Breast epithelium (tissue), 3 donors: ENCODE measurements at regions not wholly inside any gene's neighbourhood (a gene's known extent, or its start where the extent isn't known, plus 50 kb on each side); places are given as distances from the start of the nearest gene placed in this dataset.

Experiments used
- POLR2AphosphoS5 ChIP-seq, 3 donors: sonication (generic); formaldehyde crosslinking; IDR thresholded peaks; one replicate each; pipeline ENCODE4 v1.6.1; 2017; ENCODE audit warnings: antibody characterized with exemption in 3 of 3
- TF ChIP-seq, protein P1 (sequence below), 3 donors: fragments of 450-650 bp; IDR thresholded peaks; one replicate each; pipeline ENCODE4 v1.5.1; 2016 to 2017; ENCODE audit warnings: antibody characterized with exemption in 3 of 3, mild to moderate bottlenecking in 3 of 3, moderate library complexity in 3 of 3

DNA sequence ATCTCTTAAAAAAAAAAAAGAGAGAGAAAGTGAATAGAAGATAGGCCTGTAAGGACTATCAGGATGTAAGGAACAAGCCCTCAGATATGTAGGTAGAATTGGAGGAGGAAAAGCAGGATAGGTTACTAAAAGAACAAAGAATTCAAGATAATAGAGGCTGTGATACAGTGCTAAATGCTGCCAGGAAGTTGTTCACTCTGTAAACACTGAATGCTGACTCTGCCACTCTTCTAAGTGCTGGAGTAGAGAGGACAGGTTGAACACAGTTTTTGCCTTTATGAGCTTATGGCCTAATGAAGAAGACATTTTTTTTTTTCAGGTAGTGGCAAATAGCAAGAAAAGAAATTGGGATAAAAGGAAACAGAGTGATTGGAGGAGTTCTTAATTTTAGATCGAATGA is 90.6 kb upstream of the ZNF678 start:
- TF ChIP-seq, protein P1, sequence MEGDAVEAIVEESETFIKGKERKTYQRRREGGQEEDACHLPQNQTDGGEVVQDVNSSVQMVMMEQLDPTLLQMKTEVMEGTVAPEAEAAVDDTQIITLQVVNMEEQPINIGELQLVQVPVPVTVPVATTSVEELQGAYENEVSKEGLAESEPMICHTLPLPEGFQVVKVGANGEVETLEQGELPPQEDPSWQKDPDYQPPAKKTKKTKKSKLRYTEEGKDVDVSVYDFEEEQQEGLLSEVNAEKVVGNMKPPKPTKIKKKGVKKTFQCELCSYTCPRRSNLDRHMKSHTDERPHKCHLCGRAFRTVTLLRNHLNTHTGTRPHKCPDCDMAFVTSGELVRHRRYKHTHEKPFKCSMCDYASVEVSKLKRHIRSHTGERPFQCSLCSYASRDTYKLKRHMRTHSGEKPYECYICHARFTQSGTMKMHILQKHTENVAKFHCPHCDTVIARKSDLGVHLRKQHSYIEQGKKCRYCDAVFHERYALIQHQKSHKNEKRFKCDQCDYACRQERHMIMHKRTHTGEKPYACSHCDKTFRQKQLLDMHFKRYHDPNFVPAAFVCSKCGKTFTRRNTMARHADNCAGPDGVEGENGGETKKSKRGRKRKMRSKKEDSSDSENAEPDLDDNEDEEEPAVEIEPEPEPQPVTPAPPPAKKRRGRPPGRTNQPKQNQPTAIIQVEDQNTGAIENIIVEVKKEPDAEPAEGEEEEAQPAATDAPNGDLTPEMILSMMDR (IDR thresholded peaks at IDR 0.05): no peak
- TF ChIP-seq POLR2AphosphoS5 (IDR thresholded peaks at IDR 0.05): no peak
